C4-2B (cell line): ENCODE measurements at regions not wholly inside any gene's neighbourhood (a gene's known extent, or its start where the extent isn't known, plus 50 kb on each side); places are given as distances from the start of the nearest gene placed in this dataset.

Experiments used
- H3K27ac ChIP-seq: fragments of 450-650 bp; 2 replicates; pipeline ENCODE4 v1.5.1; 2017
- CTCF ChIP-seq: fragments of 450-650 bp; conservative IDR thresholded peaks from 2 replicates; pipeline ENCODE4 v1.5.1; 2017; ENCODE audit warnings: mild to moderate bottlenecking
- ZFX ChIP-seq: fragments of 450-650 bp; IDR thresholded peaks from 2 replicates; pipeline ENCODE4 v1.6.1; 2017

- TF ChIP-seq ZFX (no peak), CTCF (no peak)
- no peak overlapping the region for H3K27ac ChIP-seq
These were observed 74.1 kb upstream of the POMGNT2 start for GRCh38 chr3:43180027-43180426.

GRCh38 chr3:43178891-43179366, 73.0 kb upstream of the POMGNT2 start:
- no peak overlapping the region for H3K27ac ChIP-seq
- no peak for TF ChIP-seq ZFX
- no peak for TF ChIP-seq CTCF

GRCh38 chr3:43177085-43177484, 71.2 kb upstream of the POMGNT2 start:
- TF ChIP-seq ZFX: no peak
- TF ChIP-seq CTCF: no peak
- H3K27ac ChIP-seq: no peak overlapping the region

- TF ChIP-seq ZFX (no peak), CTCF (no peak)
- H3K27ac ChIP-seq: no peak overlapping the region
These were observed 70.8 kb upstream of the POMGNT2 start for GRCh38 chr3:43176666-43177065.

- H3K27ac ChIP-seq: no peak overlapping the region
- TF ChIP-seq ZFX: no peak
- TF ChIP-seq CTCF: no peak
These were observed 69.7 kb upstream of the POMGNT2 start for GRCh38 chr3:43175541-43175940.

- no peak for TF ChIP-seq ZFX
- no peak overlapping the region for H3K27ac ChIP-seq
These were observed 68.1 kb upstream of the POMGNT2 start for GRCh38 chr3:43173949-43174348.

- H3K27ac ChIP-seq: no peak overlapping the region
- TF ChIP-seq CTCF: no peak
- no peak for TF ChIP-seq ZFX
These were observed 65.9 kb upstream of the POMGNT2 start for GRCh38 chr3:43171748-43172147.

GRCh38 chr3:43170553-43170952, 64.7 kb upstream of the POMGNT2 start:
- no peak overlapping the region for H3K27ac ChIP-seq
- TF ChIP-seq ZFX (no peak), CTCF (no peak)
